ENCODE measurements at regions not wholly inside any gene's neighbourhood (a gene's known extent, or its start where the extent isn't known, plus 50 kb on each side); places are given as distances from the start of the nearest gene placed in this dataset.

- no peak for TF ChIP-seq CTCF (IDR thresholded peaks at IDR 0.05; ENCODE audit: insufficient read depth, low read depth, low read length, missing control alignments)
- H3K4me3 ChIP-seq (ENCODE audit: low read depth, low read length): no peak overlapping the region
- no peak for DNase-seq (ENCODE audit: low read depth)
These were observed 93.2 kb upstream of the SERP2 start for GRCh38 chr13:44280456-44280855.

GRCh38 chr13:44281252-44282000 is 92.2 kb upstream of the SERP2 start:
- DNase-seq (ENCODE audit: low read depth): no peak
- TF ChIP-seq CTCF (IDR thresholded peaks at IDR 0.05; ENCODE audit: insufficient read depth, low read depth, low read length, missing control alignments): no peak
- H3K4me3 ChIP-seq (ENCODE audit: low read depth, low read length): no peak overlapping the region

- DNase-seq (ENCODE audit: low read depth): no peak
- H3K4me3 ChIP-seq (ENCODE audit: low read depth, low read length): no peak overlapping the region
These were observed 90.0 kb upstream of the SERP2 start for GRCh38 chr13:44283600-44283999.

GRCh38 chr13:44287958-44288357 is 85.7 kb upstream of the SERP2 start:
- H3K4me3 ChIP-seq (ENCODE audit: low read depth, low read length): no peak overlapping the region
- TF ChIP-seq CTCF (IDR thresholded peaks at IDR 0.05; ENCODE audit: insufficient read depth, low read depth, low read length, missing control alignments): no peak
- DNase-seq (ENCODE audit: low read depth): no peak

More at GRCh38 chr13:44283600-44283999, 90.0 kb upstream of the SERP2 start:
- no peak for TF ChIP-seq CTCF (IDR thresholded peaks at IDR 0.05; ENCODE audit: insufficient read depth, low read depth, low read length, missing control alignments)

- no peak for TF ChIP-seq CTCF (IDR thresholded peaks at IDR 0.05; ENCODE audit: insufficient read depth, low read depth, low read length, missing control alignments)
- no peak for DNase-seq (ENCODE audit: low read depth)
These were observed 81.1 kb upstream of the SERP2 start for GRCh38 chr13:44292545-44292944.

GRCh38 chr13:44293374-44293773 is 80.2 kb upstream of the SERP2 start:
- TF ChIP-seq CTCF (IDR thresholded peaks at IDR 0.05; ENCODE audit: insufficient read depth, low read depth, low read length, missing control alignments): no peak
- no peak for DNase-seq (ENCODE audit: low read depth)
- no peak overlapping the region for H3K4me3 ChIP-seq (ENCODE audit: low read depth, low read length)

More at GRCh38 chr13:44292545-44292944, 81.1 kb upstream of the SERP2 start:
- H3K4me3 ChIP-seq (ENCODE audit: low read depth, low read length): no peak overlapping the region

Data from GM12865 (cell line).